HG02938 (cell line): ENCODE measurements at regions not wholly inside any gene's neighbourhood (a gene's known extent, or its start where the extent isn't known, plus 50 kb on each side); places are given as distances from the start of the nearest gene placed in this dataset.
"Not testable (repeated sequence)": the region's sequence is repeated elsewhere in the genome, so short reads cannot be mapped to it uniquely, and the experiment has no call there.

Source experiments
- ATAC-seq: cut with Tn5 transposase; IDR thresholded peaks from one replicate; pipeline ENCODE4 v1.9.1; 2021; ENCODE audit warnings: mild to moderate bottlenecking, moderate library complexity; ENCODE audit not compliant: unreplicated experiment

DNA sequence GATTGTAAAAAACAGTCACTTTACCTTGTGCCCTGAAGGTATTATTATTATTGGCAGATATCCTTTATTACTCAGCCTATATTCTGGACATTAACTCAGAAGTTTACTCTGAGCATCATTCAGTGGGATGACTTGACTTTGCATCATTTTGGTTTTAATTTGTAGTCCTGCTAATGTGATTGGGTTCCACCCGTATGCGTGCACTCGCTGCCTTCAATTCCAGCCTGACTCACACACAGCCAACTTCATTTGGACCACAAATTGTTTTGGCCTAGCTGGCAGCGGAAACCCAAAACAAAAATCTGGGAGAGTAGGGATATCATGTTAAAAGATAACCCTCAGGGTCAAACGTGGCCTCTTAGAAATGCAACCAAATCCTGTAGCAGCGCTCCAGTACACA, 704.4 kb upstream of the SLC35B3 start:
- no peak for ATAC-seq

GRCh38 chr6:9138936-9139335, 703.6 kb upstream of the SLC35B3 start:
- ATAC-seq, result no peak

DNA sequence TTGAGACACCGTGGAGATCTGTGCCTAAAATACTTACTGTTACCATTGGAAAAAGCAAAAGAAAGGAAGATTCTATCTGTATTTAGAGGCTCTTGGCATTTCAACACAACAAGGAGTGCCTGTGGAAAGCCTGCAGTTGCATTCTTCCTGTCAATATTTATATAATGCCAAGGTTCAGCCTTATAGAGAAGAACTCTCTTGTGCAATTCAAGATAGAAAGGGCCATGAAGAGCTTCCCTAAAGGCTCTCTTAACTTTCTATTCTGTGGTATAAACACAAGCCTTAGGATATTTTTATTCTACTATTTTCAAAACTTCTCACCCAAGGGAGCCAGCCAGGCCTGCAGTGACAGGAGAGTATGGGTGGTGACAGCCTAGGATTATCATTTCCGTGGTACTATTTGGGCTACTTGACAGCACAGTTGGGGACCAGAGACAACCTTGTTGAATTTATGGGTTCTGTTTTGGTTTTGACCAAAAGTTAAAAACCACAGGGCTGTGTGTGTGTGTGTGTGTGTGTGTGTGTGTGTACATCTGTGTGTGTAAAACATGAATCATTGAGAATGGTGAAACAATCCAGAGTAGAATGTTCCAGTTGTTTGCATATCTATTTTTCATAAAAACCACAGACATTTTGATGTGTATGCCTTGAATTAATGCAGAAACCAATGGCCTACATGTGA, 700.9 kb upstream of the SLC35B3 start:
- ATAC-seq, result no peak

DNA sequence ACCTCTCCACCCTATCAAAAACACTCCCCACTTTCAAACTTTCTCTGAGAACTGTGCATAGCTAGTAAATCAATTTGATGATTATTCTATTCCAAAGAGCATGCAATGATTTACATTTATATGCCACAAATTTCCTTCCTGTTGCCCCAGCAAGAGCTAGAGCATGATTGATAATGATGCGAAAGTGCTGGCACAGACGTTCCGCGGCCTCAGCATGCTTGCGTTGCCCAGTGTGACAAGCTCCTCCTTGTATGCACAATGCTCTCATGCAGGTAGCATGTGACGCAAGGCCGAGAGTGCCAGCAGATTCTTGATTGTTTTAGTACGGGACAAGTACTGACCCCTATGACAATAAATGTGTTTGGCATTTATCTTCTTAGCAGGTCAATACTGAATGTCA, 696.3 kb upstream of the SLC35B3 start:
- ATAC-seq, result no peak

DNA sequence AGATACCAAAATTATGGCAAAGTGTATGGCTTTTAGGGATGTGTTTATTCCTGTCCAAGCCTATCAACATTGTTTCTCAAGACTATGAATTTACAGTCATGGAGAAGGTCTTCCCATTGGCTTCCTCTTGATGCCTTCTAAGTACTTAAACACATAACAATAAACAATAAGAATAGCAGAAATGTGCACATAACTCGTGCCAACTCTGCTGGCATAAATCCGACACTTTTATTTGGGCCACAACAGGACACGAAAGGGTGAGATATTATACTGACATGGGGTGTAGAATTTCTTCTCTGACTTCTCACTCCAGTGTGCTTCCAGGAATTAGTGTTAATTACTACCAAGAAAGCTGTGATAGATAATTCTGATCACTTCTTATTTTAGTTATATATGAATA, 695.9 kb upstream of the SLC35B3 start:
- ATAC-seq, result no peak

DNA sequence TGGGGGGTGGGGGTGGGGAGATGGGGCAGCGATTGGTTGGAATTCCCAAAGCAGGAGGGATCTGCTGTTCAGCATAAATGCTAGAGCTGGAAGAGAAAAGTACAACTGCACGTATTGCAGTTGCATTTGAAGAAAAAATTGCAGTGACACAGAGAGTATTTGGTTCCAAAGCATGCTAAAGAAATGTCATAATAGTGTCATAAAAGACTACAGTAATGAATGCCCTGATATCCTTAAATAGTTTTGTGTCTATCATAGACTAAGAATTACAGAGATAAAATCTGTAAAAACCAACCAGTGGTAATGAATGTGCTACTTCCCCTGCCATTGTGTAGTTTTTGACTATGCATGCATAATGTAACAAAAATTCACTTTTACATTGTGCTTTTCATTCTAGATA, 693.6 kb upstream of the SLC35B3 start:
- ATAC-seq, result no peak

- no peak for ATAC-seq
Observed at GRCh38 chr6:9126878-9127560, 691.7 kb upstream of the SLC35B3 start.

- not testable (repeated sequence) for ATAC-seq
Observed at GRCh38 chr6:9126034-9126433, 690.7 kb upstream of the SLC35B3 start.

DNA sequence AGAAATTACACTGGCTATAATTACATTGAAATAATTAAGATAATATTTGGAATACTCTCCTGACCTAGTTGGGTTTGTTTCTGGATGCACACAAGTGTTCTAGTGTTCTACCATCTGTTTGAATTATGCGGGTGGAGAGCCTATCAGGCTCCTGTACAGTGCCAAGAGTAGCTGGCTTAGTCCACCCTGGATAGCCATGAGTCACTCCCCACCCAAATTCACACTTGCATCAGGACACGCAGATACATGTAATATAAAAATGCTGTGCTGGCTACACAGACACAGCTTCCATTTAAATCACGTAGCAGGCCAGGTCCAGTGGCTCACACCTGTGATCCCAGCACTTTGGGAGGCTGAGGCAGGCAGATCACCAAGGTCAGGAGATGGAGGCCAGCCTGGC, 686.2 kb upstream of the SLC35B3 start:
- no peak for ATAC-seq

DNA sequence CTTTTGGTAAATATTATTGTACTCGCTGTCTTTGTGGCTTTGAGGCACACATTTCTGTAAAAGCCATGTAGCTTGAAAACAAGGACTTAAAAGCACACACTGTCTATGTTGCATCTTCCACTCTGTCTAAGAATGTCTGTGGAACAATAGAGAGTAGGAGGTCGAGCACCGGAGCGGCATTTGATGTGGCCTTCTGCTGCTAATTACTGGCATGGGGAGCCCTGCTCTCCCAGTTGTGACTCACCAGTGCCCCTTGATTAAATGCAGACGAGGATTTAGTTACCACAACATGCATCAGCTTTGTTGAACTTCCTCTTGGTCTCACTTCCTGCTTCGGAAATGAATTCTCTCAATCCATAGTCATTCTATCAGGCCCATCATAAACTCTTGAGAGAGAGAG, 680.7 kb upstream of the SLC35B3 start:
- no peak for ATAC-seq

DNA sequence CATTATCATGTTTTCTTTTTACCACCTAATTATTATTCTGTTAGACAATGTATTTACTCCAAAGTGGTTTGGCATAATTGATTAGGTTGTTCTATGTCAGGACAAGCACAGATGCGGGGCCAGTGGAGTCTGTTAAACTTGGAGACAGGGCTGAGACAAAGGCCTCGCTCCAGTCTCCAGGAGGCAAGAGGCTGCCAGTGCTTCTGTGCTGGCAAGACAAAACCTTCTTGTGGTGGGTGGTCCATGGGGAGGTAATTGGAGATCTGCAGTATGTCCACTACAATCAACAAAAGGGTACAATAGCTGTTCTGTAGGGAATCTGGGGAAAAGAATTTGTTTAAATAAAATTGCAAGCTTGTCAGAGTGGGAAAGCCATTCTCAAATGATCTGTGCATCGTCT, 677.2 kb upstream of the SLC35B3 start:
- no peak for ATAC-seq

- ATAC-seq, result no peak
Observed at GRCh38 chr6:9103876-9104521, 668.7 kb upstream of the SLC35B3 start.

- ATAC-seq, result no peak
Observed at GRCh38 chr6:9101920-9102319, 666.6 kb upstream of the SLC35B3 start.

GRCh38 chr6:9100869-9101580, 665.7 kb upstream of the SLC35B3 start:
- ATAC-seq, result no peak

DNA sequence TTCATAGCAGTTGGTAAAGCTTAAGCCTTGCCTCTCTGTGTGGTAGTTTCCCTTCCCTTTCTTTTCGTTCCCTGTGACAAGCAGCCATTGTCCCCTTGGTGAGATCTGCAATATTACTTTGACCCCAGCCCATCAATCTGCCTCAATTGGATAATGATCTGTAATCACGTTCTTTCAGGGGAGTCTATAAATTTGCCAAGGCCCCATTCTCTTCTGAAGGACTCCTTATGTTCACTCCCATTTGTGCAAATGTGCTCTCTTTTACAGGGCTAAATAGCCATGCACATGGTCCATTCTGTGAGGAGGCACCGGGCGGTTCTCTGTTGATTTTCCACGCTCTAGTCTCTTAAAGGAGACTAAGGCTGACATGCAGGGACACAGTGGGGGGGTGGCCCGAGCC, 660.4 kb upstream of the SLC35B3 start:
- no peak for ATAC-seq

GRCh38 chr6:9095137-9095536, 659.8 kb upstream of the SLC35B3 start:
- no peak for ATAC-seq

GRCh38 chr6:9089724-9090123, 654.4 kb upstream of the SLC35B3 start:
- ATAC-seq, result no peak

GRCh38 chr6:9087470-9087869, 652.1 kb upstream of the SLC35B3 start:
- no peak for ATAC-seq

DNA sequence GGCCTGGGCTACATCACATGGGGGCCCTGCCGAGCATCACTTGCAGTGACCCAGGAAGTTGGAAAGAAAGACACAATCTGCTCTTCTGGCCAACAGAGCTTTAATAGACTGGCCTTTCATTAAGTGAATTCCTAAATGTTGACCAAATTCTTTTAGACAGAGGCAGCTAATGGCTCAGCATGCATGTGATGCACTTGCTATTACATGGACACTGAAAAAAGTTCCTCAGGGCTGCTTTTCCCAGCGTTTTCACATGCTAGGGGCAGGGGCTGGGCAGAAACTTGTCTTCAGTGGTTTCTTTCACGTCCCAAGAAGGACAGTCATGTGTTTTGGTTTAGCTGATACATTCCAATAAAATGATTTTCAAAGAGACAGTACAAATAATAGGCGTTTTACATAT, 651.0 kb upstream of the SLC35B3 start:
- no peak for ATAC-seq

DNA sequence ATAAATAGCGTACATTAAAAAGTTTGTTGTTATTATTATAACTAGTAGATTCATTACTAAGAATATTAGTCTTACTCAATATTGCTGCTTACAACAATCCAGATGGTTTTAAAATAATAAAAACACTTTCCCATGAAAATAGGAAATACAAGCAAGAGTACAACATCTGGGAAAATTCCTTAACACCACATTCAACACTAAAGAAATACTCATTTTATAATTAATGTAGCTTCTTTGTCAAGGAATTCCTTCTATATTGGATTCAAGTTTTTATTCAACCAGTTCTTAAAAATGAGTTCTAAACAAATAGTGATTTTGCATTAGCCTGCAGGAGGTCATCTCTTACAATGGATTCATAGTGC, 650.3 kb upstream of the SLC35B3 start:
- no peak for ATAC-seq

DNA sequence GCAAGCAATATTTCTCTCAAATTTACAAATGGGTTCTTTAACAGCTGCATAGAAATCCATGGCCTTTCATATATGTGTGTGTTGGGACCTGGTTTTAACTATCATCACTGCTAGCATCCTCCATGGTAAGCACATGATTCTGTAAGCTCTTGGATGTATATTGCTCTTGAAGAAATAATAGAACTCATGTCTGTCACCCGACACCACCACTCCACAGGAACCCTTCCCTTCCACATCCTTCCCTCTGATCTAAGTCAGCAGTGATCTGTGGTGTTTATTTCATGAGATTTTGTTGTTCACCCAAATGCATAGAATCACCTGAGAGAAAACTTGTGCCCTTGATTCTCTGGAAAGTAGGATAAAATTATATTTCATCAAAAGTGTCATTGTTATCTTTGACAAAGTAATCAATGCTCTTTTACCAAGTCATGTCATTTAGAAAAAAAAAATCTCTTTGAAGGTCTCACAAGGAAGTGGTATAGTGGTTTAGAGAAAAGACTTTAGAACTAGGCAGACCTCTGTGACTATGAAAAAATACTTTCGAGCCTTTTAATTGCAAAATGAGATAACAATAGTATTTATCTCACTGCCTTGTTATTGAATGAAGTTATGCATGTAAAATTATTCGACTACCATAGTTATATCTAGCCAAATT, 649.8 kb upstream of the SLC35B3 start:
- ATAC-seq, result no peak
